ENCODE measurements at regions not wholly inside any gene's neighbourhood (a gene's known extent, or its start where the extent isn't known, plus 50 kb on each side); places are given as distances from the start of the nearest gene placed in this dataset.

GRCh38 chrX:147679356-147680005 is 232.2 kb upstream of the FMR1 start:
- POLR2A ChIA-PET: no interaction called here
- Histone ChIP-seq H3K4me3 (ENCODE audit: low read depth, low read length) (no peak overlapping the region), H3K36me3 (ENCODE audit: control insufficient read depth, insufficient read depth, low read length) (no peaks in the 10 kb centered on the region), H3K27me3 (ENCODE audit: control insufficient read depth, insufficient read depth, low read length) (no peaks in the 10 kb centered on the region)
- CTCF ChIA-PET: no interaction called here
- DNase-seq (ENCODE audit: low read depth): no peak
- no peak for TF ChIP-seq CTCF (IDR thresholded peaks at IDR 0.05; ENCODE audit: insufficient read depth, low read depth, low read length)

- TF ChIP-seq CTCF (IDR thresholded peaks at IDR 0.05; ENCODE audit: insufficient read depth, low read depth, low read length): no peak
- DNase-seq (ENCODE audit: low read depth): no peak
- H3K4me3 ChIP-seq (ENCODE audit: low read depth, low read length): no peak overlapping the region
- ChIA-PET POLR2A (no interaction called here), CTCF (no interaction called here)
- no peaks in the 10 kb centered on the region for H3K27me3 ChIP-seq (ENCODE audit: control insufficient read depth, insufficient read depth, low read length)
- no peaks in the 10 kb centered on the region for H3K36me3 ChIP-seq (ENCODE audit: control insufficient read depth, insufficient read depth, low read length)
Measured at GRCh38 chrX:147680251-147680650, 231.5 kb upstream of the FMR1 start.

GRCh38 chrX:147693511-147693910 is 218.2 kb upstream of the FMR1 start:
- POLR2A ChIA-PET: no interaction called here
- Histone ChIP-seq H3K27me3 (ENCODE audit: control insufficient read depth, insufficient read depth, low read length) (no peaks in the 10 kb centered on the region), H3K4me3 (ENCODE audit: low read depth, low read length) (no peak overlapping the region), H3K36me3 (ENCODE audit: control insufficient read depth, insufficient read depth, low read length) (no peaks in the 10 kb centered on the region)
- no peak for TF ChIP-seq CTCF (IDR thresholded peaks at IDR 0.05; ENCODE audit: insufficient read depth, low read depth, low read length)
- no peak for DNase-seq (ENCODE audit: low read depth)
- CTCF ChIA-PET: no interaction called here

GRCh38 chrX:147699061-147699460 is 212.7 kb upstream of the FMR1 start:
- CTCF ChIA-PET: interaction anchor here (0.6 to 0.9 kb wide), 2 partner anchors 16 to 36 kb away, joined by 3 to 4 read pairs; no protein-coding TSS in a partner anchor
- no peaks in the 10 kb centered on the region for H3K27me3 ChIP-seq (ENCODE audit: control insufficient read depth, insufficient read depth, low read length)
- POLR2A ChIA-PET: no interaction called here
- no peak overlapping the region for H3K4me3 ChIP-seq (ENCODE audit: low read depth, low read length)
- no peak for DNase-seq (ENCODE audit: low read depth)
- H3K36me3 ChIP-seq (ENCODE audit: control insufficient read depth, insufficient read depth, low read length): no peaks in the 10 kb centered on the region
- TF ChIP-seq CTCF (IDR thresholded peaks at IDR 0.05; ENCODE audit: insufficient read depth, low read depth, low read length): no peak

GRCh38 chrX:147710301-147710700 is 201.4 kb upstream of the FMR1 start:
- POLR2A ChIA-PET: no interaction called here
- no peak for TF ChIP-seq CTCF (IDR thresholded peaks at IDR 0.05; ENCODE audit: insufficient read depth, low read depth, low read length)
- Histone ChIP-seq H3K4me3 (ENCODE audit: low read depth, low read length) (no peak overlapping the region), H3K36me3 (ENCODE audit: control insufficient read depth, insufficient read depth, low read length) (no peaks in the 10 kb centered on the region), H3K27me3 (ENCODE audit: control insufficient read depth, insufficient read depth, low read length) (no peaks in the 10 kb centered on the region)
- no peak for DNase-seq (ENCODE audit: low read depth)
- CTCF ChIA-PET: no interaction called here

Measured in BJ (cell line).